Posterior vena cava (tissue), 2 donors: ENCODE measurements at regions not wholly inside any gene's neighbourhood (a gene's known extent, or its start where the extent isn't known, plus 50 kb on each side); places are given as distances from the start of the nearest gene placed in this dataset.

Source experiments
- DNase-seq: peaks from one replicate; pipeline ENCODE4 v3.0.0-alpha.2; 2020; ENCODE audit warnings: low spot score
- intact Hi-C, 2 donors: fragments of 100-400 bp; cut with DNase I; formaldehyde crosslinking; loops; one replicate each; pipeline versions ENCODE4 v1.14.1 to v1.14.2; 2022 to 2023
- donor health status: DM: yes; HTN: yes; CAD: no.
- donor health status: DM: yes; HTN: yes; CAD: no.

- DNase-seq, result no peak
- intact Hi-C loops, result no loop called here
Observed at GRCh38 chr6:92848901-92849300, 570.5 kb downstream of the EPHA7 start.

GRCh38 chr6:92848459-92848858 lies 570.9 kb downstream of the EPHA7 start:
- no peak for DNase-seq
- intact Hi-C loops, result no loop called here

GRCh38 chr6:92847988-92848387 lies 571.4 kb downstream of the EPHA7 start:
- no peak for DNase-seq
- intact Hi-C loops, result no loop called here

GRCh38 chr6:92840246-92840930 lies 579.0 kb downstream of the EPHA7 start:
- no peak for DNase-seq
- intact Hi-C loops, result no loop called here

- intact Hi-C loops, result no loop called here
Observed at GRCh38 chr6:92828788-92829187, 590.6 kb downstream of the EPHA7 start.

GRCh38 chr6:92827104-92827503 lies 592.3 kb downstream of the EPHA7 start:
- DNase-seq, result no peak
- intact Hi-C loops, result no loop called here

More at GRCh38 chr6:92828788-92829187, 590.6 kb downstream of the EPHA7 start:
- no peak for DNase-seq

GRCh38 chr6:92826633-92827032 lies 592.7 kb downstream of the EPHA7 start:
- intact Hi-C loops, result no loop called here
- DNase-seq, result no peak

GRCh38 chr6:92822222-92822621 lies 597.1 kb downstream of the EPHA7 start:
- intact Hi-C loops, result no loop called here
- no peak for DNase-seq

- intact Hi-C loops, result no loop called here
- DNase-seq, result no peak
Observed at GRCh38 chr6:92820601-92821000, 598.8 kb downstream of the EPHA7 start.

- DNase-seq, result no peak
- intact Hi-C loops, result no loop called here
Observed at GRCh38 chr6:92810913-92811312, 608.4 kb downstream of the EPHA7 start.

GRCh38 chr6:92806254-92806653 lies 613.1 kb downstream of the EPHA7 start:
- no peak for DNase-seq
- intact Hi-C loops, result no loop called here

GRCh38 chr6:92791403-92791802 lies 628.0 kb downstream of the EPHA7 start:
- DNase-seq, result no peak
- intact Hi-C loops, result no loop called here

- intact Hi-C loops, result no loop called here
- DNase-seq, result no peak
Observed at GRCh38 chr6:92790381-92790780, 629.0 kb downstream of the EPHA7 start.

GRCh38 chr6:92784235-92784634 lies 635.1 kb downstream of the EPHA7 start:
- intact Hi-C loops, result no loop called here
- DNase-seq, result no peak

GRCh38 chr6:92779746-92780145 lies 639.6 kb downstream of the EPHA7 start:
- intact Hi-C loops, result loop anchor here in 1 of 2 donors (2.0 kb wide), 1 partner anchor 29 kb away; no protein-coding TSS in a partner anchor
- DNase-seq, result no peak

- intact Hi-C loops, result no loop called here
- DNase-seq, result no peak
Observed at GRCh38 chr6:92777146-92777740, 642.1 kb downstream of the EPHA7 start.

GRCh38 chr6:92770540-92770939 lies 648.8 kb downstream of the EPHA7 start:
- DNase-seq, result no peak
- intact Hi-C loops, result no loop called here

GRCh38 chr6:92767101-92767500 lies 652.3 kb downstream of the EPHA7 start:
- intact Hi-C loops, result no loop called here
- no peak for DNase-seq

GRCh38 chr6:92763680-92764079 lies 655.7 kb downstream of the EPHA7 start:
- intact Hi-C loops, result no loop called here
- no peak for DNase-seq

GRCh38 chr6:92763274-92763584 lies 656.1 kb downstream of the EPHA7 start:
- intact Hi-C loops, result no loop called here
- no peak for DNase-seq

GRCh38 chr6:92762443-92763273 lies 656.7 kb downstream of the EPHA7 start:
- intact Hi-C loops, result no loop called here
- no peak for DNase-seq
